Loucy (cell line): ENCODE measurements at regions not wholly inside any gene's neighbourhood (a gene's known extent, or its start where the extent isn't known, plus 50 kb on each side); places are given as distances from the start of the nearest gene placed in this dataset.
"Not testable (repeated sequence)": the region's sequence is repeated elsewhere in the genome, so short reads cannot be mapped to it uniquely, and the experiment has no call there.

Source experiments
- CTCF ChIP-seq: fragments of 200-600 bp; sonication (generic); conservative IDR thresholded peaks from 2 replicates; pipeline ENCODE4 v1.5.1; 2014; ENCODE audit warnings: mild to moderate bottlenecking, antibody characterized with exemption, low read length
- EZH2phosphoT487 ChIP-seq: fragments of 200-600 bp; IDR thresholded peaks from 2 replicates; pipeline ENCODE4 v1.6.1; 2018; ENCODE audit warnings: antibody characterized with exemption, mild to moderate bottlenecking, moderate library complexity, borderline replicate concordance

DNA sequence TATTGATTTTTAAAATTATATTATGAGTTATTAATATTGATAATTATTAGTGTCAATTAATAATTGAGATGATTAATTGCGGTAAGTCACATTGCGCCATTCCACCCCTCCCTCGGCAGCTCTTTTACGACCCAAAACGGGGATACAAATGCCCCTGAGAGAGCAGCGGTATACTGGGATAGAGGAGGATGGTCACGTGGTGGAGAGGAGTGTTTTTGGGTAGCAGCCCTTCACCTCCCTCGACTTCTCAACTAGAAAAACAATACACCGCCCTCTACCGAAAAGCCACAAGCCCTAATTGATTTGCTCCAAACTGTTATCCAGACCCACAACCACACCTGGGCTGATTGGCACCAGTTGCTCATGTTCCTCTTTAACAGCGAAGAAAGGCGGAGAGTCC is 71.0 kb downstream of the DAPL1 start:
- TF ChIP-seq CTCF, EZH2phosphoT487: not testable (repeated sequence)
